Stimulated activated effector memory CD8-positive, alpha-beta T cell treated with anti-CD3 and anti-CD28 coated beads, Interleukin-12 subunit alpha, Interleukin-12 subunit beta, amount 100 ng/mL, for 72 hours (primary cell): ENCODE measurements at regions not wholly inside any gene's neighbourhood (a gene's known extent, or its start where the extent isn't known, plus 50 kb on each side); places are given as distances from the start of the nearest gene placed in this dataset.

Experiments used
- ATAC-seq: fragments of 150-1000 bp; cut with Tn5 transposase; 2 replicates; pipeline ENCODE4 v1.10.0; 2021
- DNase-seq, 2 donors: peaks; one replicate each; pipeline ENCODE4 v3.0.0; 2021 to 2022; ENCODE audit warnings: low spot score in 2 of 2
- H3K27ac Mint-ChIP-seq: one replicate; pipeline ENCODE4 v1.8.0; 2022; ENCODE audit warnings: mild to moderate bottlenecking, mixed read lengths
- H3K36me3 Mint-ChIP-seq: one replicate; pipeline ENCODE4 v1.8.0; 2022; ENCODE audit warnings: mild to moderate bottlenecking, mixed read lengths
- H3K4me1 Mint-ChIP-seq: one replicate; pipeline ENCODE4 v1.8.0; 2022; ENCODE audit warnings: mixed read lengths
- H3K4me3 Mint-ChIP-seq: one replicate; pipeline ENCODE4 v1.8.0; 2022; ENCODE audit warnings: mild to moderate bottlenecking, mixed read lengths
- H3K9me3 Mint-ChIP-seq: one replicate; pipeline ENCODE4 v1.8.0; 2022; ENCODE audit warnings: mixed read lengths

DNA sequence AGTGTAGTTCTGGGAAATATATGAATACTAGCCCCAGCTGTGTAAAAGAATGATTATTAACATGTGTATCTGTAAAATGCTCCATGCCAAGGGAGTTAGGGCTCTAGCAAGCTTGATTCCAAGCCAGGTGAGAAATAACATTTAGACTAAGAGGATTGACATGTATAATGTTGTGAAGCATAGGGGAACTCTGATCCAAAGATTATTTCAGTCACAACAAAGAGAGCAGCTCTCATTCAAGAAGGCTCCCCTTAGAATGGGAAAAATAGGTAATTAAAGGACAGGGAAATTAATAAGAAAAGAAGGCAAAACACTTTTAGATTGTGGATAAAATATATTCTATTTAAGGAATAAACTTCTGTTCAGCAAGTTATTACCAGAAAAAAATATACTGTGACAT is 347.3 kb upstream of the CDH7 start:
- Mint-ChIP-seq H3K36me3 (no peaks in the 10 kb centered on the region), H3K4me1 (no peaks in the 10 kb centered on the region), H3K4me3 (no peak overlapping the region), H3K9me3 (peaks cover 15% of the 10 kb centered on the region), H3K27ac (no peak overlapping the region)
- no peak for ATAC-seq
- no peak for DNase-seq

DNA sequence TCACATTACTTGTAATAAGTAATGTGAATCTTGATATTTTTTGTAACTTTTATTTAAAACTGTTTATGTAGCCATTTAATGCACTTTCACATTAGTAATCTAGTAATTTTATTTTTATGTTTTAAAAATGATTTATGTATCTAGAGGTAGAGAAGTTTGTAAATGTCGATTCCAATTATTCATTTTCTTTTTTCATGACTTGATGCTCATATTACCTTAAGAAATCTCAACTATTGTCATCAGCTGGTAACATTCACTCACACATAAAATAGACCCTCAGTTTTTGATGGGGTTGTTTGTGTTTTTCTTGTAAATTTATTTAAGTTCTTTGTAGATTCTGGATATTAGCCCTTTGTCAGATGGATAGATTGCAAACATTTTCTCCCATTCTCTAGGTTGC is 351.7 kb upstream of the CDH7 start:
- H3K36me3 Mint-ChIP-seq = no peaks in the 10 kb centered on the region
- no peaks in the 10 kb centered on the region for H3K4me1 Mint-ChIP-seq
- H3K9me3 Mint-ChIP-seq = peaks cover 16% of the 10 kb centered on the region
- DNase-seq = no peak
- ATAC-seq = no peak
- H3K27ac Mint-ChIP-seq = no peak overlapping the region
- H3K4me3 Mint-ChIP-seq = no peak overlapping the region

DNA sequence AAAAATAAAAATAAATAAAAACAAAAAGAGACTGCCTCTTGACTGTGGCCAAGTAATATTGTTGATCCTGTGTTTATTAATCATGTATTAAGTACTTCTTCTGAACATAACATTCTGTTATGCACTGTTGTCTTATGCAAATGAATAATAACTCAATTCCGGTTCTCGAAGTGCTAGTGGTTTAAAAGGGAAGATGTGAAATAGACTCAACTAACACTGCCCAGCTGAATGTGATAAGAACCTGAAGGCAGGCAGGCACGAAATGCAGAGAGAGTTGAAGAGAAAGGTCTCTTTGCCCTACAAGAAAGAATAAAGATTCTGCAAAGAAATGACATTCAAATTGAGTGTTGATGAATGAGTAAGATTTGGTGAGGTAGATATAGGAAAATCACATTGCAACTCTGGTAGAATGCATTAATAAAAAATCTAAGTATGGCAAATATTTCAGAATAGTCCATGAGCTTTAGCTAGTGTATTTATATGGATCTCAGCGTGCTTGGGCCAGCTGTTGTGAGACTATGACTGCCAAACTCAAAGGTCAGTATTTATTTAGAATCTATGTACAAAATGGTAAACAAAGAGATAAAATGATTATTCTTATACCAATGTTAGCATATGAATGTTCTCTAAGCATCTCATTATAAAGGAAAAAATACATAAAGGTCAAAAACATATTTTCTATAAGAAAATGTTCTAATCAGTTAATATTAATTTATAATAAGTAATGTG is 352.3 kb upstream of the CDH7 start:
- Mint-ChIP-seq H3K4me3 (no peak overlapping the region), H3K36me3 (no peaks in the 10 kb centered on the region), H3K27ac (no peak overlapping the region), H3K9me3 (peaks cover 14% of the 10 kb centered on the region), H3K4me1 (no peaks in the 10 kb centered on the region)
- DNase-seq = no peak
- no peak for ATAC-seq

DNA sequence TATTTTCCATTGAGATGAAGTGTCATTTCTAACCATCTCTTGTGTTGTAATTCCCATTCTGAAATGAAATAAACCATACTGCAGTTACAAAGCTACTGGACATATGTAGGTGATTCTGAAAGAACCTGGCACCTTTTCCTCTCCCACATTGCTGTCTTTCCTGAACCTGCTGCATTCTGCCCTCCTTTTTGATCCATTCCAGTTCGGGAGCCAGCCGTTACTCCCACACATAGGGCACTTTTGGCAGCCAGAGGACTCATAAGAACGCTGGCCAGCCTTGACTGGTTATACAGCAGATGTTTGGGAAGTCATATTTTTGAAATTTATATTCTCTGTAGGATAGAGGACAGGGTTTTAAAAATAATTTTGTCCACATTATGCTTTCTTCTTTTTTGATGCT is 369.8 kb upstream of the CDH7 start:
- ATAC-seq = no peak
- DNase-seq = no peak
- H3K9me3 Mint-ChIP-seq = peaks cover 25% of the 10 kb centered on the region
- no peaks in the 10 kb centered on the region for H3K36me3 Mint-ChIP-seq
- H3K4me3 Mint-ChIP-seq = no peak overlapping the region
- H3K27ac Mint-ChIP-seq = no peak overlapping the region
- no peaks in the 10 kb centered on the region for H3K4me1 Mint-ChIP-seq

DNA sequence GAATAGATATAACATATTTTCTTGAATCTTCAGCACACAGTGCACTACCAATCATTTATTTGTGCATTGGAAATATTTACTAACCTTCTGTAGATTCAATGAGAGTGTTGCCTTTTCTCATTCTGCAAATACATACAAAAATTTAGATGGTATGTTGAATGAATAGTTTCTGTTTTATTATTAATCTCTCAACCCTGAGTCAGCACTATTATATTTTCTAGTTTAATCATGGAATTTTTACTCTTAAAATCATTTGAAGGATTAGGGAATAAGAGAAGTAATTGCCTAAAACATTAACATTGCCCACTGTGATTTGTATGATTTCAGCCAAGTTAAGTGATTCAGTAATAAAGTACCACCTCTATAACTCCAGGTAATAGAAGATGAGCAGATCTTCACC is 370.2 kb upstream of the CDH7 start:
- Mint-ChIP-seq H3K9me3 (peaks cover 24% of the 10 kb centered on the region), H3K4me3 (no peak overlapping the region), H3K36me3 (no peaks in the 10 kb centered on the region), H3K4me1 (no peaks in the 10 kb centered on the region), H3K27ac (no peak overlapping the region)
- no peak for DNase-seq
- ATAC-seq = no peak

DNA sequence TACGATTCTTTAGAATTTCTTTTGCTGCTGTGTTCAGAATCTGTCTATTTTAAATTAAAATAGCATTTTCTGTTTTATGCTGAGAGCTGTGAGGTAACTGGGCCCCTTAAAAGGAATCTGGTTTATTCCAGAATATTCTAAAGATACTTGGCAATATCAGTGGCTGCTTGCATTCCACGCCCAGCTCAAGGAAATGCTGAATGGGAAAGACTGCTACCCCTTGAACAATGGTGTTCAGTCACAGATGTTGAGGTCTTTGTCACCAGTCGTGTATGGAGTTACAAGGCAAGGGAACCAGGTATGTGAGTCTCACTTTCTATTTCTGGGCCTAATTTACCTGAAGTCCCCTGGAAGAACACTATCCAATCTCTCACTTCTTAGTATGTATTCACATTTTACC is 377.9 kb upstream of the CDH7 start:
- Mint-ChIP-seq H3K4me1 (no peaks in the 10 kb centered on the region), H3K36me3 (no peaks in the 10 kb centered on the region), H3K4me3 (no peak overlapping the region), H3K9me3 (peaks cover 14% of the 10 kb centered on the region), H3K27ac (no peak overlapping the region)
- DNase-seq = no peak
- no peak for ATAC-seq

DNA sequence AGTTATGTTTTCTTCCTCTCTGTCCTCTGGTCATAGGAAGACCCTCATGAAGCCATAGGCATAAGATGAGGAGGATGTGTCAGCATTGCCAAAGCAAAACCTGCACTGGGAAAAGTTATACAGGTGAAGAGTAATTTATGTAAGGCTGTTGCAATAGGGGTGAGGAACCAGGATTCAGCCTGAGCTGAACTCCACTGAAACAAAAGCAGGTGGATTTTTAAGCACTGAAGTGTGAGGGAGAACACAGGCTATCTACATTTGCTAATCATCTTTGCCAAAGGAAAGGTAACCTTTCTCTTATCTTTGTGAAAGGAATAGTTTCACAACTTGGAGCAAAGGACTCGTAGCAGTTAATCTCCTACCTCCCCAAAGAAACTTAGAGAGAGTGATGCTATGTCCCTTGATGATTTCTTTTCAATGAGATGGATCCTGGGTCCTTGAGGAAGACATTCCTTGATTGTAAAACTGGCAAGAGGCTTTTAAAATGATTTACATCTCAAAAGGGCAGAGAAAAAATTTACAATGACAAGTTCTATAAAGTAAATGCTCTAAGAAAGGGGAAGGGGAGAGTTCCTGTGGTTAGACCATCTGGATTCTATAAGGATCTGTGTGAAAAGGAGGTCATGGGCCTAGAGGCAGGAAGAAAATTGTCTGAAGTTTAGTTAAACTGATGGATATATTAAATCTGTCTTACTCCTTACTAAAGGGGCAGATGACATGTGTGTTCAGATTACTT is 385.4 kb upstream of the CDH7 start:
- H3K4me3 Mint-ChIP-seq = no peak overlapping the region
- no peaks in the 10 kb centered on the region for H3K36me3 Mint-ChIP-seq
- ATAC-seq = no peak
- H3K4me1 Mint-ChIP-seq = no peaks in the 10 kb centered on the region
- no peak for DNase-seq
- peaks cover 17% of the 10 kb centered on the region for H3K9me3 Mint-ChIP-seq
- no peak overlapping the region for H3K27ac Mint-ChIP-seq

DNA sequence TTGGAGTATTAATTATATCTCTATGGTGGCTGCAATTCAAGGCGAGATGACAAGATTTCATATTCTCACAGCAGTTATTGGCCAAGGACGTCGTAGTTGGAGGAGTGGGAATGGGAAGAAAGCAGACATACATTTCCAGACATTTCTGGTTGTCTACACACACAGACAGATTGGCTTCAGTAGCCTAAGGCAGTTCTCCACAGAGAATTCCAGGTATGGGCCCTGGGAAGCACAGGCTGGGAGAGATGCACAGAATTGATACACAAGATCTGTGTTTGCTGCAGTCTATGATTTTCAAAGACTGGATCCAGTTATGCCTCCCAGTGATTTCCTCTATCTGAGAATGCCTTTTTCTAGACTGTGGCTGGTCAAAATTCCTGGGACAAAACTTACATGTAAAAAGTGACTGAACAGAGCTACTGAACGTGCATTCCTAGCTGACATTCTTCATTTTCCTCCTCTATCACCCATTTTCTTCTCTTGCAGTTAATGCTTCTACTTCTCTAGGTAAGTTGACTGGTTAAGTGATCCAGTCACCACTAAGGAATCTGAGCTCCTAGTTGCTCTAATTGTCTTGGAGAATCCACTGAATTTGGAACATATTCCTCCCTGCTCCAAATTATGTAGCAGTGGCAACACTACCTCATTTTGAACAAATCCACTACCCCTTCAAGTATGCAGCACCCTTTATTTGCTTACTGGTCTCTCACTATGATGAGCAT is 386.7 kb upstream of the CDH7 start:
- no peaks in the 10 kb centered on the region for H3K36me3 Mint-ChIP-seq
- no peak overlapping the region for H3K4me3 Mint-ChIP-seq
- H3K4me1 Mint-ChIP-seq = no peaks in the 10 kb centered on the region
- peaks cover 13% of the 10 kb centered on the region for H3K9me3 Mint-ChIP-seq
- no peak for DNase-seq
- no peak for ATAC-seq
- H3K27ac Mint-ChIP-seq = no peak overlapping the region

DNA sequence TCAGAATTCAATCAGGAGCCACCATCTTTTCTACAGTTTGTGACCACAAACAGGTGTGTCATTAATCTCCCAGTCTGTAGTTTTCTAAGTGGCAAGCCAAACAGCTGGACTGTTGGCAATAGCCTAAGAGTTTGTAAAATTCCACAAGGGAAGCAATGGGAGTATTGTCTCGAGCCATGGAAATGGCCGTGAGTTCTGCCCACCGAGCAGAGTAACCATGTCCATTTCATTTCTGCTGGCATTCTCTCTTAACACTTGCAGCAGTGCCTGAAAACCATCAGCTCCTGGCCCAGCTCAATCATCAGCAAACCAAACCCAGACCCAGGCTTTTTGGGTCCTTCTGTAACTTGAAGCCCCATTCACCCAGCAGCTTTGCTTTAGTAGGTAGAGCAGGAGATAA is 387.8 kb upstream of the CDH7 start:
- DNase-seq = no peak
- Mint-ChIP-seq H3K9me3 (peaks cover 18% of the 10 kb centered on the region), H3K27ac (no peak overlapping the region), H3K4me3 (no peak overlapping the region), H3K36me3 (no peaks in the 10 kb centered on the region), H3K4me1 (no peaks in the 10 kb centered on the region)
- ATAC-seq = no peak

DNA sequence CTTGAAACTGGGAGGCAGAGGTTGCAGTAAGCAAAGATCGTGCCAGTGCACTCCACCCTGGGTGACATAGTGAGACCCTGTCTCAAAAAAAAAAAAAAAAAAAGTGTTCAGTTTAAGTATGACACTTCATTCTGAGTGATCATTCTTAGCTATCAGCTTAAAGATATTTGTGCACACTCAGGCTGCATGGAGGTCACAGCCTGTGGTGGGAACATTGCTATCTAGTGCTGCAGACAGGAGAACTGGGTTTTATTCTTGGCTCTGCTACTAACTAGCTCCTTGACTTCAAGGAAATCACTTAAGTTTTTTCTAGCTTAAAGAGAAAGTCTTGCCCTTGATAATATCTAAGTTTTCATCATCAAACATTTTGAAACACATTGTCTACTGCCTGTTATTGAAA is 391.3 kb upstream of the CDH7 start:
- H3K4me1 Mint-ChIP-seq = no peaks in the 10 kb centered on the region
- H3K36me3 Mint-ChIP-seq = no peaks in the 10 kb centered on the region
- no peak for DNase-seq
- no peak overlapping the region for H3K27ac Mint-ChIP-seq
- no peak overlapping the region for H3K4me3 Mint-ChIP-seq
- no peak for ATAC-seq
- H3K9me3 Mint-ChIP-seq = peaks cover 18% of the 10 kb centered on the region

DNA sequence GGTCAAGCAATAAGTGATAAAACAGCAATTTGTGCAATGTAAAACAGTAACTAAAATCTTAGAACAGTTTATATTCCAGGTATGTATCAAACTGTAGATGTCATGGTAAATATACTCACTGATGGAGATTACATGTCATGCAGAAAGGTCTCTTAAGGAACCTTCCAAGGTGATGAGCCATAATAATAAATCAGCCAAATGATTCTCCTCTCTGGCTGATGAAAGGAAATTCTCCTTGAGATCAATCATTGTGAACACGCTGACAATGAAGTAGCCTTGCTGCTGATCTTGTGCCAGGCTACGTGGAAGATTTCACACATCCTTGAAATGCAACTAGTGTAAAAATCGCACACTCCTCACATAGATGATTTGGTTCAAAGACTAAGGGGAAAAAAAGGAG is 392.5 kb upstream of the CDH7 start:
- no peak for DNase-seq
- no peak overlapping the region for H3K4me3 Mint-ChIP-seq
- H3K27ac Mint-ChIP-seq = no peak overlapping the region
- no peak for ATAC-seq
- peaks cover 18% of the 10 kb centered on the region for H3K9me3 Mint-ChIP-seq
- H3K36me3 Mint-ChIP-seq = no peaks in the 10 kb centered on the region
- no peaks in the 10 kb centered on the region for H3K4me1 Mint-ChIP-seq

DNA sequence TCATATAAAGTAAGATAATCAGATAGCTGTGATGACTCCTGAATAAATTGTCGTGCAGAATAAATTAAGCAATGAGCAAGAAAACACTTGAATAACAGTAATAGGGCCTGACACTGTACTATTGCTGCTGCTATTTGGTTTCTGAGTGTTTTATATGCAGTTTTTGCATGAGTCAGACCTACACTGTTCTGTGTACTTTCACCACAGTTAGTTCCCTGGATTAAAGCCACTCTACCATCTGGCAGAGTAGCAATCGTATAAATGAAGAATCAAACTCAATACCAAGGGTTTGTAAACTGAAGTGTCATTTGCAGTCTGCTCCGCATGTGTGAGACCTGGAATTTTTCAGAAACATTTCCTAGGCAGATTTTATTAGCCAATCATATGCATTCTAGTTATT is 398.6 kb upstream of the CDH7 start:
- Mint-ChIP-seq H3K27ac (no peak overlapping the region), H3K36me3 (no peaks in the 10 kb centered on the region), H3K4me3 (no peak overlapping the region), H3K4me1 (no peaks in the 10 kb centered on the region), H3K9me3 (peaks cover 11% of the 10 kb centered on the region)
- ATAC-seq = no peak
- no peak for DNase-seq

DNA sequence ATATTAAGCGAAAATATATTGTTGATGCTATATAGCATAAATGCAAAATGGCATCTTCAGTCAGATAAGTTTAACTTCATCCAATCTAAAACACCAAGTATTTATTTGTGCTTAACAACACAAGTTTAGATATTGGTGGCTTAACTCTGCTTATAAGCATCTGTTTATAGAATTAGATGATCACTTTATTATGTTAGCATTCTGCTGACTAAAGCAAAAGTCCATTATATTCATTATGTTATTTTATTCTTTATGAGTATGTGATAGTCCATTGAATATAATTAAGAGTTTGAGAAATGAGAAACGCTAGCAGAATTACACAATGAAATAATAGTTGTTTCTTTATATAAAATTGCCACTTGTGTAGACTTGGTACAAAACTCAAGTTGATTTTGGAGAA is 401.2 kb upstream of the CDH7 start:
- Mint-ChIP-seq H3K27ac (no peak overlapping the region), H3K36me3 (no peaks in the 10 kb centered on the region), H3K9me3 (peaks cover 7% of the 10 kb centered on the region), H3K4me3 (no peak overlapping the region), H3K4me1 (no peaks in the 10 kb centered on the region)
- no peak for DNase-seq
- no peak for ATAC-seq

DNA sequence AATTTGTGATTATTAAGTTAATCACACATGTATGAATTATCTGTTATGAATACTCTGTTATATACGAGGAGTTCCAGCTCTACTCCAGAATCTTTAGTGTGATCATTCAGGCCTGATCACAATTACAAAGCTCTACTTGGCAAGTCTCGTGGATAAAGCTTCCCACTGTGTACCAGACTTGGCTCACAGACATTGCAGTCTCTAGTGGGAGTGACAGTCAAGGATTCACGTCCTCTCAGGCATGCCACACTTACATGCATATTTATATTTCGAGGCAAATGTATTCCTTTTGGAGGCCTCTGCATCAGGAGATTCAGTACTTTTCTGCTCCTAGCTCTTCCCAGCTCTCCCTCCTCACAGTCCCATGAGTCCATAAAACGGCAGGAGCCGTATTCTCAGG is 403.4 kb upstream of the CDH7 start:
- no peaks in the 10 kb centered on the region for H3K36me3 Mint-ChIP-seq
- no peak overlapping the region for H3K4me3 Mint-ChIP-seq

DNA sequence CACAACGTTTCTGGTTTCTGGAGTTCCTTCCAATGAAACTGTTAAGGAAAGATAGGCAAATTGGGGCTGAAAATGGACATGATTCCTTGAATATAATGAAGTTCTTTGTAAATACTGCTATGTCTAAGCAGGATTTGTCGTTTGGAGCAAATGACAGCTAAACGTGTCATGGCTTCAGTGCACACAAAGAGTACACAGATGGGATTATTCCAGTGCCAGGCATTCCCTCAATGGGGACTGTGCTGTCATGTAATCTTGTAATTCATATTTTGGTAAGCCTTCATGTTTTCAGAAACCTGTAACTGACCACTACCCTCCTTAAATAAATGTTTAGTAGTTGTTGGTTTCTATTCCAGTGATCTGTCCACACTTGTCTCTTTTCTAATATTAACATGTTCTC is 404.7 kb upstream of the CDH7 start:
- Mint-ChIP-seq H3K36me3 (no peaks in the 10 kb centered on the region), H3K4me3 (no peak overlapping the region)
- no peak for ATAC-seq

More for the DNA sequence above, 403.4 kb upstream of the CDH7 start:
- no peak for ATAC-seq
- Mint-ChIP-seq H3K27ac (no peak overlapping the region), H3K9me3 (peaks cover 6% of the 10 kb centered on the region), H3K4me1 (no peaks in the 10 kb centered on the region)
- DNase-seq = no peak

DNA sequence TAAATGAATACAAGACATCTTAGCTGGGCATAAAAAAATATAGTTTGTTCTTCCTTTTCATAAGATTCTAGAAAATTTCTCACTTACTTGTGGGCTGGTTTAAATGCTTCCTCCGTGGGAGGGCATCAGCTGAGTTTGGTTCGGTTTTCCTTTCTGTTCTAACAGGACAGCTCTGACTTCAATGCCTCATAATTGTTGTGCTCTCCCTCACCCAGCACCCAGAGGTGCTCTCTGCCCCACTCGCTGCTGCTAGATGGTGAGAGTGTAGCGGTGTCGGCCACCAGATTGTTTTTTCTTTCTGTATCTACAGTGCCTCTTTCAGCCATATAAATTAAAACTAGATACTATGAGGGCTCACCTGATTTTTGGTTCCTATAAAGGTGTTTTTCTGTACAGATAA is 407.2 kb upstream of the CDH7 start:
- ATAC-seq = no peak
- peaks cover 6% of the 10 kb centered on the region for H3K9me3 Mint-ChIP-seq
- no peak for DNase-seq
- H3K4me1 Mint-ChIP-seq = no peaks in the 10 kb centered on the region
- H3K4me3 Mint-ChIP-seq = no peak overlapping the region
- no peaks in the 10 kb centered on the region for H3K36me3 Mint-ChIP-seq
- no peak overlapping the region for H3K27ac Mint-ChIP-seq

More for the DNA sequence above, 404.7 kb upstream of the CDH7 start:
- Mint-ChIP-seq H3K4me1 (no peaks in the 10 kb centered on the region), H3K9me3 (peaks cover 6% of the 10 kb centered on the region), H3K27ac (no peak overlapping the region)
- no peak for DNase-seq
